ENCODE measurements at regions not wholly inside any gene's neighbourhood (a gene's known extent, or its start where the extent isn't known, plus 50 kb on each side); places are given as distances from the start of the nearest gene placed in this dataset.
"Not testable (repeated sequence)": the region's sequence is repeated elsewhere in the genome, so short reads cannot be mapped to it uniquely, and the experiment has no call there.

GRCh38 chr1:163472651-163473248 is 151.0 kb downstream of the NUF2 start:
- DNase-seq = no peak

- no peak for DNase-seq
Observed at GRCh38 chr1:163477276-163477830, 155.6 kb downstream of the NUF2 start.

- not testable (repeated sequence) for DNase-seq
Observed at GRCh38 chr1:163498391-163499330, 176.9 kb downstream of the NUF2 start.

- DNase-seq = no peak
Observed at GRCh38 chr1:163504331-163504978, 182.7 kb downstream of the NUF2 start.

GRCh38 chr1:163509114-163509513 is 187.4 kb downstream of the NUF2 start:
- no peak for DNase-seq

GRCh38 chr1:163512349-163512989 is 190.7 kb downstream of the NUF2 start:
- DNase-seq = no peak

GRCh38 chr1:163523375-163524029 is 201.7 kb downstream of the NUF2 start:
- DNase-seq = no peak

- DNase-seq = no peak
Observed at GRCh38 chr1:163528710-163529348, 207.1 kb downstream of the NUF2 start.

GRCh38 chr1:163531345-163531744 is 209.6 kb downstream of the NUF2 start:
- no peak for DNase-seq

- DNase-seq = no peak
Observed at GRCh38 chr1:163535401-163535800, 213.6 kb downstream of the NUF2 start.

GRCh38 chr1:163535807-163536206 is 214.1 kb downstream of the NUF2 start:
- no peak for DNase-seq

GRCh38 chr1:163537809-163538208 is 216.1 kb downstream of the NUF2 start:
- DNase-seq = no peak

GRCh38 chr1:163538667-163539066 is 216.9 kb downstream of the NUF2 start:
- no peak for DNase-seq

GRCh38 chr1:163540727-163541126 is 219.0 kb downstream of the NUF2 start:
- no peak for DNase-seq

GRCh38 chr1:163544441-163544840 is 222.7 kb downstream of the NUF2 start:
- no peak for DNase-seq

GRCh38 chr1:163558162-163558561 is 236.4 kb downstream of the NUF2 start:
- no peak for DNase-seq

GRCh38 chr1:163561580-163562295 is 240.0 kb downstream of the NUF2 start:
- peak; percentile 11 for DNase-seq

- DNase-seq = no peak
Observed at GRCh38 chr1:163562355-163562754, 240.6 kb downstream of the NUF2 start.

- DNase-seq = no peak
Observed at GRCh38 chr1:163565166-163565565, 243.4 kb downstream of the NUF2 start.

- DNase-seq = no peak
Observed at GRCh38 chr1:163570071-163570470, 248.3 kb downstream of the NUF2 start.

- DNase-seq = no peak
Observed at GRCh38 chr1:163571950-163572349, 250.2 kb downstream of the NUF2 start.

Data from skin of body (tissue), 1 donor.